ENCODE measurements at regions not wholly inside any gene's neighbourhood (a gene's known extent, or its start where the extent isn't known, plus 50 kb on each side); places are given as distances from the start of the nearest gene placed in this dataset.
"Not testable (repeated sequence)": the region's sequence is repeated elsewhere in the genome, so short reads cannot be mapped to it uniquely, and the experiment has no call there.

DNA sequence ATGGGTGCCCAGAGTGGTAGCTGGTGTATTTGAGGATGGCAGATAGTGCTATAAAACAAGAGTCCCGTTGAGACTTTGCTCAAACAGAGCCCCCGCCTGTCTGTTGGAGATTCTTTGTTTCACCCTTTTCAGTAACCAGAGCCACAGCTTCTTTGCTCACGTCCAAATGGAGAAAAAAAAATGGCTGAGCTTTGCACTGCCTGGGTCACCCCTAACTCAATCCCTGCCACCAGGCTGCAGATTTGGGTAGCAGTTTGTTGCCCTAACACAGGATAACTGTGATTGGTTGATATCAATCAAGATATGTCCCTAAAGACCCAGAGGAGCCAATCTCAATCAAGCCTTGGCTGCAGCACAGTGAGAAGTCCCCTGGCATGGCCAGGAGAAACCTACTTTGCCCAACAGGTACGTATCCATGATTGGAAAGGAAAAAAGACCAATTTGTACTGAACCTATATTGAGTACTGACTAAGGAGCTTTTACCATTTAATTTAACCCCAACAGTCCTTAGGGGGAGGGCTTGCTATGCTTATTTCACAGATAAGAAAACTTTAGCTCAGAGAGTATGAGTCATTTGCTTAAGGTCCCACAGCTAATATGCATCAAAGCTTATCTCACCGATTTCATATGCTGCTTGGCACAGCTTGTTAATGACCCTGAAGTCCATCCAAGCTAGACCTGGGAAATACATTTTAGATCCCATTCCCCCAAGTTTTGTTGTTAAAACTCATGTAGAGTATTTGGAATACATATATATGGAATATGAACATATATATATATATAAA is 72.0 kb upstream of the SH3BP4 start:
- no peaks in the 10 kb centered on the region for H3K79me1 ChIP-seq (replicated peaks; ENCODE audit: low read length, poor library complexity, severe bottlenecking)
- H3K9me3 ChIP-seq (ENCODE audit: control insufficient read depth, low read length) = no peaks in the 10 kb centered on the region
- H3K23ac ChIP-seq (ENCODE audit: low read length in 2 of 2) = no peak overlapping the region
- H3K4me2 ChIP-seq (ENCODE audit: low read length, poor library complexity, severe bottlenecking) = no peak overlapping the region
- peaks cover 5% of the 10 kb centered on the region for H3K4me1 ChIP-seq (ENCODE audit: control insufficient read depth, insufficient read depth, low read depth, low read length)
- WGBS = 79% methylated on average over 4 of the region's 5 CpGs
- peak overlapping the region in 1 of 2 experiments; percentile 50 for H3K4ac ChIP-seq (ENCODE audit: low read depth in 1 of 2, low read length in 2 of 2)
- peak; percentile 65 for DNase-seq
- no peak overlapping the region for H3K9ac ChIP-seq (ENCODE audit: low read length)
- H3K18ac ChIP-seq (ENCODE audit: low read depth in 1 of 2, low read length in 2 of 2) = peak overlapping the region in 1 of 2 experiments; percentile 22
- H2BK12ac ChIP-seq (ENCODE audit: low read length in 2 of 2) = peak overlapping the region in 1 of 2 experiments; percentile 55
- no peak overlapping the region for H2BK5ac ChIP-seq (ENCODE audit: low read depth, low read length, poor library complexity, severe bottlenecking)
- no peak overlapping the region for H4K91ac ChIP-seq (ENCODE audit: low read length)
- H2AFZ ChIP-seq (ENCODE audit: low read depth, low read length) = no peak overlapping the region
- H3K36me3 ChIP-seq (ENCODE audit: control insufficient read depth in 1 of 2, insufficient read depth in 2 of 2, low read depth in 1 of 2, low read length in 2 of 2) = no peaks in the 10 kb centered on the region
- H3K27ac ChIP-seq (ENCODE audit: low read length, poor library complexity, severe bottlenecking) = peak overlapping the region; percentile 76
- H3K4me3 ChIP-seq (ENCODE audit: insufficient read depth in 1 of 2, low read depth in 1 of 2, low read length in 2 of 2) = no peak overlapping the region
- peak overlapping the region; percentile 69 for H2AK5ac ChIP-seq (ENCODE audit: low read length, severe bottlenecking)
- H3K14ac ChIP-seq (ENCODE audit: low read length in 2 of 2) = no peak overlapping the region
- H2BK15ac ChIP-seq (ENCODE audit: low read depth, poor library complexity, severe bottlenecking) = no peak overlapping the region
- no peak overlapping the region for H2BK120ac ChIP-seq (ENCODE audit: low read depth, low read length)
- no peaks in the 10 kb centered on the region for H3K27me3 ChIP-seq (ENCODE audit: control insufficient read depth in 1 of 2, insufficient read depth in 1 of 2, low read length in 2 of 2)
- no peak overlapping the region for H4K8ac ChIP-seq (ENCODE audit: low read length)

- DNase-seq; H3K9ac ChIP-seq (ENCODE audit: low read length); H2BK12ac ChIP-seq (ENCODE audit: low read length in 2 of 2); H3K4me3 ChIP-seq (ENCODE audit: insufficient read depth in 1 of 2, low read depth in 1 of 2, low read length in 2 of 2); H3K79me1 ChIP-seq (replicated peaks; ENCODE audit: low read length, poor library complexity, severe bottlenecking); H3K23ac ChIP-seq (ENCODE audit: low read length in 2 of 2); H3K4me2 ChIP-seq (ENCODE audit: low read length, poor library complexity, severe bottlenecking); H3K27me3 ChIP-seq (ENCODE audit: control insufficient read depth in 1 of 2, insufficient read depth in 1 of 2, low read length in 2 of 2); H3K18ac ChIP-seq (ENCODE audit: low read depth in 1 of 2, low read length in 2 of 2); H4K91ac ChIP-seq (ENCODE audit: low read length); H3K14ac ChIP-seq (ENCODE audit: low read length in 2 of 2); H3K27ac ChIP-seq (ENCODE audit: low read length, poor library complexity, severe bottlenecking); H2BK5ac ChIP-seq (ENCODE audit: low read depth, low read length, poor library complexity, severe bottlenecking); H4K8ac ChIP-seq (ENCODE audit: low read length); H3K9me3 ChIP-seq (ENCODE audit: control insufficient read depth, low read length); H2AK5ac ChIP-seq (ENCODE audit: low read length, severe bottlenecking); H2AFZ ChIP-seq (ENCODE audit: low read depth, low read length); H3K4me1 ChIP-seq (ENCODE audit: control insufficient read depth, insufficient read depth, low read depth, low read length); H3K36me3 ChIP-seq (ENCODE audit: control insufficient read depth in 1 of 2, insufficient read depth in 2 of 2, low read depth in 1 of 2, low read length in 2 of 2); H2BK120ac ChIP-seq (ENCODE audit: low read depth, low read length); H2BK15ac ChIP-seq (ENCODE audit: low read depth, poor library complexity, severe bottlenecking); H3K4ac ChIP-seq (ENCODE audit: low read depth in 1 of 2, low read length in 2 of 2): not testable (repeated sequence)
- 89% methylated on average over 1 of the region's 2 CpGs for WGBS
These were observed 75.2 kb upstream of the SH3BP4 start for GRCh38 chr2:234876621-234877020.

GRCh38 chr2:234874347-234875046 is 77.3 kb upstream of the SH3BP4 start:
- Histone ChIP-seq H3K36me3 (ENCODE audit: control insufficient read depth in 1 of 2, insufficient read depth in 2 of 2, low read depth in 1 of 2, low read length in 2 of 2) (no peaks in the 10 kb centered on the region), H3K4me3 (ENCODE audit: insufficient read depth in 1 of 2, low read depth in 1 of 2, low read length in 2 of 2) (peak overlapping the region in 1 of 2 experiments; percentile 18), H2AK5ac (ENCODE audit: low read length, severe bottlenecking) (no peak overlapping the region), H3K18ac (ENCODE audit: low read depth in 1 of 2, low read length in 2 of 2) (no peak overlapping the region), H3K27ac (ENCODE audit: low read length, poor library complexity, severe bottlenecking) (no peak overlapping the region), H3K4me1 (ENCODE audit: control insufficient read depth, insufficient read depth, low read depth, low read length) (no peaks in the 10 kb centered on the region), H2BK120ac (ENCODE audit: low read depth, low read length) (no peak overlapping the region), H3K4ac (ENCODE audit: low read depth in 1 of 2, low read length in 2 of 2) (no peak overlapping the region), H3K9me3 (ENCODE audit: control insufficient read depth, low read length) (no peaks in the 10 kb centered on the region), H2BK15ac (ENCODE audit: low read depth, poor library complexity, severe bottlenecking) (no peak overlapping the region), H3K14ac (ENCODE audit: low read length in 2 of 2) (no peak overlapping the region), H3K23ac (ENCODE audit: low read length in 2 of 2) (no peak overlapping the region), H2BK12ac (ENCODE audit: low read length in 2 of 2) (peak overlapping the region in 1 of 2 experiments; percentile 47), H4K8ac (ENCODE audit: low read length) (no peak overlapping the region), H3K27me3 (ENCODE audit: control insufficient read depth in 1 of 2, insufficient read depth in 1 of 2, low read length in 2 of 2) (no peaks in the 10 kb centered on the region), H2BK5ac (ENCODE audit: low read depth, low read length, poor library complexity, severe bottlenecking) (no peak overlapping the region), H3K4me2 (ENCODE audit: low read length, poor library complexity, severe bottlenecking) (no peak overlapping the region), H3K79me1 (replicated peaks; ENCODE audit: low read length, poor library complexity, severe bottlenecking) (no peaks in the 10 kb centered on the region), H3K9ac (ENCODE audit: low read length) (no peak overlapping the region), H2AFZ (ENCODE audit: low read depth, low read length) (no peak overlapping the region), H4K91ac (ENCODE audit: low read length) (no peak overlapping the region)
- whole genome bisulfite sequencing = 83% methylated on average over 8 of the region's 10 CpGs
- DNase-seq = no peak

DNA sequence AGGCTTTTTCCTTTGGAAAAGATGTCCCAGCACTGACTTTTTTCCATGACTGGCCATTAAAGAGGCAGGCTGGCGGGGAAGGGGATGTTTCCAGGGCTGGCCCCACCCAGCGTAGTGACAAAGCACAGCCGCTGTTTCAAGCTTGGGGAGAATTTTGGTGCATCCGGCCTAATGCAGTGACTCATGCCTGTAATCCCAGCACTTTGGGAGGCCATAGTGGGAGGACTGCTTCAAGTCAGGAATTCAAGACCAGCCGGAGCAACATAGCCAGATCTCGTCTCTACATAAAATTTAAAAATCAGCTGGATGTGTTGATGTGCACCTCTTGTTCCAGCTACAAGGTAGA is 78.0 kb upstream of the SH3BP4 start:
- Histone ChIP-seq H2BK12ac (ENCODE audit: low read length in 2 of 2) (no peak overlapping the region), H3K4me1 (ENCODE audit: control insufficient read depth, insufficient read depth, low read depth, low read length) (no peaks in the 10 kb centered on the region), H3K27ac (ENCODE audit: low read length, poor library complexity, severe bottlenecking) (no peak overlapping the region), H2AK5ac (ENCODE audit: low read length, severe bottlenecking) (no peak overlapping the region), H3K4me2 (ENCODE audit: low read length, poor library complexity, severe bottlenecking) (no peak overlapping the region), H3K36me3 (ENCODE audit: control insufficient read depth in 1 of 2, insufficient read depth in 2 of 2, low read depth in 1 of 2, low read length in 2 of 2) (no peaks in the 10 kb centered on the region), H2AFZ (ENCODE audit: low read depth, low read length) (no peak overlapping the region), H3K9ac (ENCODE audit: low read length) (peak overlapping the region; percentile 71), H3K23ac (ENCODE audit: low read length in 2 of 2) (no peak overlapping the region), H2BK120ac (ENCODE audit: low read depth, low read length) (no peak overlapping the region), H2BK5ac (ENCODE audit: low read depth, low read length, poor library complexity, severe bottlenecking) (no peak overlapping the region), H3K18ac (ENCODE audit: low read depth in 1 of 2, low read length in 2 of 2) (peak overlapping the region in 1 of 2 experiments; percentile 8), H3K9me3 (ENCODE audit: control insufficient read depth, low read length) (no peaks in the 10 kb centered on the region), H3K4me3 (ENCODE audit: insufficient read depth in 1 of 2, low read depth in 1 of 2, low read length in 2 of 2) (peak overlapping the region in 1 of 2 experiments; percentile 18), H3K14ac (ENCODE audit: low read length in 2 of 2) (no peak overlapping the region), H3K27me3 (ENCODE audit: control insufficient read depth in 1 of 2, insufficient read depth in 1 of 2, low read length in 2 of 2) (no peaks in the 10 kb centered on the region), H3K4ac (ENCODE audit: low read depth in 1 of 2, low read length in 2 of 2) (no peak overlapping the region), H4K91ac (ENCODE audit: low read length) (no peak overlapping the region), H3K79me1 (replicated peaks; ENCODE audit: low read length, poor library complexity, severe bottlenecking) (no peaks in the 10 kb centered on the region), H2BK15ac (ENCODE audit: low read depth, poor library complexity, severe bottlenecking) (no peak overlapping the region), H4K8ac (ENCODE audit: low read length) (peak overlapping the region; percentile 42)
- 68% methylated on average over 6 of the region's 6 CpGs for WGBS
- DNase-seq = peak; percentile 79

All from mesenchymal stem cell (in vitro differentiated cells and primary cell).